NCI-H1105 (cell line): ENCODE measurements at regions not wholly inside any gene's neighbourhood (a gene's known extent, or its start where the extent isn't known, plus 50 kb on each side); places are given as distances from the start of the nearest gene placed in this dataset.

Source experiments
- DNase-seq: peaks from one replicate; lab custom pipeline; 2025; lab: John Stamatoyannopoulos, UW

DNA sequence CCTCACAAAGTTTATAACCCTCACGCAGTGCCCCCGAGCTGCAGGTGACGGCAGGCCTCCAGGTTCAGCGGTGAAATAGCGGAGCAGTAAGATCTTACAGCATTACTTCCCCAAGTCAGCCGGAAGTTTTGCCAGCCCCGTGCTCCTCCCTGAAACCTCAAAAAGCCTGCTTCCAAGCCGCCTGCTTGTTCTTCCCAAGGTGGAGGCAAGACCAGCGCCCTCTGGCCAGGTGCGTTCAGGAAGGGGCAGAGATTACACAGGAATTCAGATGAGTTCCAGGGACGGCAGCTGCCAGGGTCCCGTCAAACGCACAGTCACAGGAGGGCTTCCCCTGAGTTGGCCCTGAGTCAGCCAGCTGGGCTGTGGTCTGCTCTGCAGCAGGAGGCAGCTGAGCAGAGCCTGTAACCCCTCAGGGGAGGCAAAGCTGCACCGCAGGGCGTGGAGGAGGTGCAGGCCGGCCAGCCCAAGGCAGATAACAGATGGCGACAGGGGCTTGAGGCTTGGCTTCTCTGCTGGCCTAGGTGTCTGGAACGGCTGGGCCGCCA lies 124.1 kb upstream of the RPS6KA2 start:
- DNase-seq: no peak

DNA sequence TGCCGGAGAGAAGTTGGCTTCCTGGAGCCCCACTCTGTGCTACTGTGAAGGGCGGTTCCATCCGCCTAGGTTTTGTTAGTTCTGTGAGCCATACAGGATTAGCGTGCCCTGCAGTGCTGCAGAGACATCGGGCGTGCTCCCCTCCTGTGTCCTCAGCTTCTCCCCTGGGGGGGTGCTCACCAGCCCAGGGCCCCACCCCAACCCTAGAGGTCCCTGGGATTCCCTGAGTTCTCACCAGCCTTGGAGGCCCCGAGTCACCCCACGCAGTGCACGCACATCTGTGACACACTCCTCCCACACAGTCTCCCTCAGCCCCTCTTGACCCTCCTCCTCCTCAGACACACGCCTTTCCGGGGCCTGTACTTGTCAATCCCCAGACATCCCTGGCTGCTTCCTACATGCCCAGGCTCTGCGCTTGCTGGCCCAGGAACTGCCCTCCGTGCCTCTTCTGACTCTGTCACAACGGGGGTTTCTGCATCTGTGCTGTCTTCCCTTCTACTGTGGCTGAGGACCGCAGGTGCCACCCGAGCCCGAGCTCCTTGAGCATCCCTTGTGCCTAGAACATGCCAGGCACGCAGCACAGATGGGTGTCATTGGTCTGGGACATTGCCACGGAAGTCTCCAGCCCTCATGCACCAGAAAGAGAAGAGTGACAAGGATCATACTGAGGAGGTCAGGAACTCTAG lies 123.2 kb upstream of the RPS6KA2 start:
- no peak for DNase-seq

DNA sequence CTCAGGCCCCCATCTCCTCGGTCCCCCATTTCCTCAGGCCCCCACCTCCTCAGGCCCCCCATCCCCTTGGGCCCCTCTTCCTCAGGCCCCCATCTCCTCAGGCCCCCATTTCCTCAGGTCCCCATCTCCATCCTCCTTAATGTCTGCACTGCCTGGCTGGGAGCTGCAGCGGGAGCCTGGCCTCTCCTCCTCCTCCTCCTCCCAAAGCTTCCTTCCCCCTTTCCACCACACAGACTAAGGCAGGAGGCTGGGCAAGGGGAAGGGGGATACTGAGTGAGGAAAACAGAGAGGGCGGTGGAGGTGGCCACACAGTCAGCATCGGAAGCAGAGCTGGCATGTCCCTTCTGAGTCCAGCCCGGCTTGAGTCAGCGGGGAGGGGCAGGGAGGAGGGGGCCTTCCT lies 122.6 kb upstream of the RPS6KA2 start:
- DNase-seq: no peak

DNA sequence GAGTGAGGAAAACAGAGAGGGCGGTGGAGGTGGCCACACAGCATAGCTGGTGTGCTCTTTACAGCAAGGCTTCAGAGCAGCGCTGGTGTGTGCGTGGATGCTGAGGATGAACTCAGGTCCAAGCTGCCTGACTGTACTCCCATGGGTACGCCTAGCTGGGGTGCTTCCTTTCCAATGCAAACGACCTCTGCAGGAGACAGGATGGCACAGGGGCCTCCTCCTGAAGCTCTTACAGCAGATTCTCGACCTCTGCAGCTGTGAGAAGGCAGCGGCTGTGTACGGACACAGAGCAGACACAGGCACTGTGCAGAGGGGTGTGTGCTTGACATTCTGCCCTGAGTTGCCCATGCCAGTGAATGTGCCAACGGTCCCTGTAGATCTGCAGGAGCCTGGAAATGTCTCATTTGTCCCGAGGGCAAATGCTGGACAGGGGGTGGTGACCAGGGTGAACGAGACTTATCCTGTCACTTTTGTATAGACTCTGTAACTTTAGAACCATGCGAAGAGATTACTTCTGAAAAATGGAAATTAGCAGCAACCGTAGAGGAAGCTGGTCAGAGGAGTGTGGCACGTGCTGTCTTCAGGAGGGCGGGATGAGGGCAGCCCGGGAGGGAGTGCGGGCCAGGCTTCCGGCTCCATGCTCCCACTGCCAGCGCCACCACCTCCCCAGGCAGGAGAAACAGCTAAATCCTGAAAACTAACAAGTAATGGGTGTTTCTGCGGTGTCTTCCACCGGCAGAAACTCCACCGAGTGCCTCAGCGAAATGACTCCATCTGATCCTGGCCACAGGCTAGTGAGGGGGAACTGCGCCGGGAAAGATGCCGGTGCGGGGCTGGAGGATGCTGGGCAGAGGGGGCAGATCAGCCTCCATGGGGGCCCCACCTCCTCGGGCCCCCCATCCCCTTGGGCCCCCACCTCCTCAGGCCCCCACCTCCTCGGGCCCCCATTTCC lies 120.9 kb upstream of the RPS6KA2 start:
- no peak for DNase-seq

DNA sequence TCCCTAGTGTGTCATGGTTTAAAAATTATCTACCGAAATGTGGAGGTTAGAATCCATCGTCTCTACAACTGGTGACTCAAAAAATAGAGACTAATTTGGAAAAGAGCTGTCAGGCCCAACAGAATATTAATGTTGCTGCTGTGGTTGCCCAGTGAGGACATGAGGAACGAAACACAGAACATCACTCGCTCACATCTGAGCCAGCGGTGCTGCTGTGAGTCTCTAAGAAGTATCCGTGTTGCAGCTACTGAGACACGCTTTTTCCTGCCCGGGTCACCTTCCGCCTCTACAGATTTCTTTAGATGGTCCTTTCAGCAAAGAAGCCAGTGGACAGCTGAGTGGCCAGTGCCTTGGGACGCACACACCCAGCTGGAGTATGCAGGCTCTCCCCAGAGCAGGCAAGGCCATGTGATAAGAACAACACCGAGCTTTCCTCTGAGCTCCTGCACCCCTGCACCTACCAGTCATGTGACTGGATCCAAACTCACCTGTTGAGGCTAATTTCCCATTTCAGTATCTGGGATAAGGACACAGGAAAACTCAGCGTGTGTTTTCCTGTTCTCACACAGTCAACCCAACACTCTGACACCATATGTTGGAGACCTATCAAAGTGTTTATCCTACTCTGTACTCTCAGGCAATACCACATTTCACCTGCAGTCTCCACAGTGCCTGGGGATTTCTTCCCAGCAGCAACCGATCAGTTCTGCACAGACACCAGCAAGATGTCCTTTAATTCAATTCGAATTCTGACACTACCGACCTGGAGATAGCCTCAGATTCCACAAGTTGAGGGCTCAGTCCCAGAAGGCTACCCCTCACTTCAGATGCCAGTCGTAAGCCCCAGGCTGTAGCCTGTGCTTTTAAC lies 119.0 kb upstream of the RPS6KA2 start:
- DNase-seq: no peak

DNA sequence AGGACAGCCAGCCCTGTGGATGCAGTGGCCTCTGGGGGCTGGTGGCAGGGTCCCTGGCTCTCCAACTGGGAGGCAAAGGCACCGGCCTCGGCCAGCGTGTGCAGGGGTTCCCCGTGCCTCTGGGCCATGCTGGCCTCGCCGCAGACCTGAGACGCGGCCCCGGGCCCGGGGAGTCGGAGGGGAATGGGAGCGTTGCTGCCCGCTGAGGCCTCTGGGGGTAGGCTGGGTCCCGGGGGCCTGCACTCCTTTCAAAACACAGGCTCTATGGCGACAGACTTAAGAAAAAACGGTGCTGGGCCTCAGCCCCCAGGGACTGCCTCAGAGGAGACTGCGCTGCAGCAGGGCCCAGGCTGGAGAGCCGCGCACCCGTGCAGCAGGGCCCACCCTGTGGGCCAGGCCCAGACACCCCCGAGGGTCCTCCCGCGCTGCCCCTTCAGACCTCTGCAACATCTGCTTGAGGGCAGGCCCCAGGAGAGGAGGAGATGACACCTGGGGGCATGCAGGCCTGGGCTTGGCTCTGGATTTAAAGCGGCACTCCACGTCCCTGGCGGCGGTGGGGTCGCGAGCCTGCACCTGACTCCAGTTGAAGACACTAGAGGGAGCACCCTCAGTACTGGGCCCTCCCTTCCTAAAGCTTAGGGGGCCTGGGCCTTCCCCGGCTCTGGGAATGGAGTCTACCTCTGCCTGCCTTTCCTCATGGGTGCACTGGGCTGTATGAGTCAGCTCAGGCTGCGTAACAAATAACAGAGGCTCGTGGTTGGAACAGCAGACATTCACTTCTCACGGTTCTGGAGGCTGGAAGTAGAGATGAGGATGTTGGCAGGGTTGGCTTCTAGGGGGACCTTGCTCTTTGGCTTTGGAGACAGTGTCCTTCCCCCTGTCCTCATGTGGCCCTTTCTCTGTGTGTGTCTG lies 117.4 kb upstream of the RPS6KA2 start:
- no peak for DNase-seq

DNA sequence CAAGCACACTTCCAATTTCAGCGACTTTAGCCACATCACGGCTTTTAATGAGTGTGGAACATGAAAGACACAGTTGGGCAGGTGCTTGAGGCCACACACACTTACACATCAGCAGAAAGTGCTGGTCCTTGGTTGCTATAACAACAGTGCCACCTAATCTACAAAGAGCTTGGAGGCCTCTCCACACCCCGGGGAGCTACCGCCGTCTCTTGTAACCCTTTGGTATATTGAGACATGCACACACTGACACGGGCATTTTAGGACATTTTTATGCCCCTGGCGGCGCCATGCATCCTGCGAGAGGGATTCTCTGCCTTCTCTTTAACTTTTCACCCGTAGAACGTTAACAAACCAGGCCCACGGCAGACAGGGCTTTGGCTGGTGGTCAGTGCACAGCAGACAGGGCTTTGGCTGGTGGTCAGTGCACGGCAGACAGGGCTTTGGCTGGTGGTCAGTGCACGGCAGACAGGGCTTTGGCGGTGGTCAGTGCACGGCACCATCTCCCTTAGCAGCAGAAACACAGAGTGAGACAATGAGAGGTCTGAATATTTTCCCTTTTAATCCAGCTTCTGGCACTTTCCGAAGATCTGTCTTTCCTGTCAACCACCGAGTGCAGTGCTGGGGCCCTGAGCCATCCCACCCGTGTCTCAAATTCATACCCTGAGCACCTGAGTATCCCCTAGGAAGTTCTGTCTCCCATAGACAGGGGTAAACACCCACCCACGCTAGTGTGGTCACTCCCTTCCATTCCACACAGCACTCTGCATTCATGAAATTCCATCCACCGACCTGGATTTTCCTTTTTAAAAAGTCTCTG lies 116.6 kb upstream of the RPS6KA2 start:
- no peak for DNase-seq

DNA sequence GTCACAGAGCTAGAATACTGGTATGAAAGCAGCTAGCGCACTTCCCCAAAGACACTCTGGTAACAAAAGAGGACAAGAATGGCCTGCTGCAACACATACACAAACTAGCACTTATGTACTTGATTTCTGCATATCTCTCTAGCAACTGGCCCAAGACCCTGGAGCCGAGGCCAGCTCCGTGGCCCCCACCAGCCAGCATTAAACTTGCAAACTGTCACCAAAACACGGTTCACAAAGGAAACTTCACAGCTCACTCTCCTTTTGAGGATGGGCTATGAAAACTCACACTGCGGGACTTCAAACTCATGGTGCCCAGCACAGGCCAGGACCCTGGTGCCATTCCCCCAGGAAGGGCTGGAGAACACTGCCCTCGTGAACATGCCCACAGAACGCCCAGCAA lies 115.9 kb upstream of the RPS6KA2 start:
- no peak for DNase-seq

DNA sequence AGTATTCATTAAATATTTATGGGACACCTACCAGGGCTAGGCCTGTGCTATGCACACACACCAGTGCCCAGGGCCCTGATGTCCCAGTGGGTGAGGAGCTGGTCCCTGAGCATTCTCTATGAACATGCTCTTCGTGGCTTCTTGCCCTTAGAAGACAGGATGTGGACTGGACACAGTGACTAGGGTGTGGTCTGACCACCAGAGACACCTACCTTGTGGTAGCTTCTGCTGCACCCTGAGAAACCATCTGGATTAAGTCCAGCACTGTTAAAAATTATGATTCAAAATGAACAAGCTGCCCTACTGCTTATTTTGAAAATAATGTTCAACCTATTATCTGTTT lies 112.9 kb upstream of the RPS6KA2 start:
- no peak for DNase-seq

DNA sequence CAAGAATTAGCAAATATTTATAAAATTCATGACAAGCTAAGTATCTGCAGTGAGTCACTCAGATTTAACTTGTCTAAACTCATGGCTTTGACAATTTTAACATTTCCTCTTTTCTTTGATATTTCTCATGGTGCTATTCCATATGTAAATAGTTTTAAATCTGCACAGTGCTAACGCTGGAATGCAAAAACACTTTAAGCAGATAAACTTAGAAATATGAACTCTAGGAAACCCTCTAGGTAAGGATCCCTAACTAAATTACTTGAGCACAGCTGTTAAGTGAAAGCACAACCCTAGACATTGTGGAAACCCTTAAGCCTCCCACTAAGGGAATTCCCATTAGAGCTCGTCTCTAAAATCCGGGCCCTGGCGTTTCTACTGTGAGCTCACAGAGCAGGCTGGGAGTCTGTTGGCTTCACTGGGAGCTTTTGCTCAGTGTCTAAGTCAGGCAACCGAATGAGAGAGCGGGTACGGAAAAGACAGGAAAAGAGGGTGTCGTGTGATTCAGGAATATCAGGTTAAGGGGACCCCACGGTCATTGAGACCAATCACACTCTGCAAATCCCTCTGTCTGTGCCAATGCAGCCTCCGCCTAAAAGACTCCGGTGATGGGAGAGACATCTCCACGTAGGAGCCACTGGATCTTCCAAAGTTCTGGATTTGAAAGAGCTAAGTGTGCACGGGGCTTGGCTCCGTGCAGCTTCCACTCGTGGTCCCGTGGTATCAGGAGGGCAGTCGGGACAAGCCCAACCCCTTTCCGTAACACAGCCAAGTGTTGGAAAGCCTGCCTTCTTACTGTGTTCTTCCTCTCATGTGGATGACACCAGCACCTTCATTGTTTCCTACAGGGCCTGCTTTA lies 112.3 kb upstream of the RPS6KA2 start:
- no peak for DNase-seq

DNA sequence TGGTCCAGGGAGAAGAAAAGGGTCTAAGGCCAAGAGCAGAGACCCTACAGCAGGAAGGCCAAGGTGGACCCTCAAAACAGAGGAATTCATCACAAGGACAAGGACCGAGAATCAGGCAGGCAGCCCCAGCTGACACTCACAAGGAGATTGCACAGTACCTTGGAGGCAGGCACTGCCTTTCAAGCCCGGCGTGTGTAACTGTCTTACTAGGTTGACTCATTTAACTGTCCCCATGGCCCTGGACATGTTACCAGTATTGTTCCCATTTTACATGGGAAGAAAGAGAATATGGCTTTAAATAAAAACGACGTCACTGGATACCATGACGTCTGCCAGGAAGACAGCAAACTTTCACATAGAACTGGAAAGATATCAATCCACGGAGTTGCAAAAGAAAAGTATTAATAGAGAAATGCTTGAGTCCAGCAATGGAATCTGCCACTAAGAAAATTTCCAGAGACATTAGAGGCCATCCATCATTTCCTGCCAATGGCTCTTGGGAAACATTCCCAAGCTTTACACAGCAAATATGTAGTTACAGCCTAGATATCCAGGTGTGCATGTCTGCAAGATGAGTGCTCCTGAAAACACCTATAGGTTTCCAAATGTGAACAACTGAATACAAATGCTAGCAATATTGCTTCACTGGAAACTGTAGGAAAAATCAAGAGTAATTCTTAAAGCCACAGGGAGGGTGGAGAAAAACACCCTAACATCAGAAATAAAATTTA lies 111.5 kb upstream of the RPS6KA2 start:
- no peak for DNase-seq

DNA sequence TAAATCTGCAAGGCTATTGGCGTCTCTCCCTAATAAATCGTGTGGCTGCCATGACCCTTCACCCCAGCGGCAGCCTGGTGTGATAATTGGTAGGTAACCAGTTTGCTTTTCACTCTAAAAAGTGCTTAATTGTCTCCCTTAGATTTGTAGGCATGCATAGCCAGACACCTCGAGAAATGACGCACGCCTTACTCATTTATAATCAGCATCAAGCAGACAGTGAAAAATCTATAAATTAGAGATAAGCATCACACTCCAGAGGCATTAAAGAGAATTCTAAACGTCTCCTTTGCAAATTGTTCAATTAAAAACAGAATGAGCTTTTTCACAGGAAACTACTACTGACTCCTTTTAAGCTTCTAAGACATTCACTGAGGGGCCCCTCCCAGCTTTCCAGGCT lies 110.2 kb upstream of the RPS6KA2 start:
- DNase-seq: no peak

DNA sequence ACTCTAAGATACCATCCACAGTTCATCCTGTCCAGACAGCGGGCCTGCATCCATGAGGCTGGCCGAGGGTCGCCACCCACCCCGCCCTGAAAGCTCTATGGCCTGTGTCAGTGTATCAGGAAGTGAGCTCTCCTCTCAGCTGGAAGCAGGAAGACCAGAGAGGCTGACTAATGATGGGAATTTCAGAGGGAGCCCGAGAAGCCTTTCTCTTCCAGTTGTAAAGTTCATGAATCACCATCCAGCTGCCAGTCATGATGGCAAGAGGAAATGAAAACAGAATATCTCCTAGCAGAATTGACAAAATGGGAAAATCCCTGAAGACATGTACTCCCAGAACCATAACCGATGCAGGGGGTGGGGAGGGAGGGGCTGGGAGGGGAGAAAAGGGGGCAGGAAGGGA lies 109.6 kb upstream of the RPS6KA2 start:
- no peak for DNase-seq

DNA sequence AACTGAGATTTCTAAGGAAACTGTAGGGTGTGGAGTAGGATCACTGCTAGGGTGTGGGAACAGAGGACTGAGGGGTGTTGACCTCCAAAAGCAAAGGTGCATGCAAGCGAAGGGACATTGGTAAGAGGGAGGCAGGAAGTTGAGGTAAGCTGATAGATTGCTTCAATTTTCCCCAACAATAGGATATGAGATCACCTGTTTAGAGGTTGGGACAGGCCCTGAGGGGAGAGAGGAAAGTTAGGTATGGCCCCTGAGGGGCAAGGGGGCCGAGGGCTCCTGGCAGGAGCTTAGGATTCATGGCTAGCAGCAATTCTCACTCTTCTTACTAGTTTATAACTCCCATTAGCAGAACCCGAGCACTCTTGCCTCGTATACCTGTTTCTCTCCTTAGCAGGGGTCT lies 106.8 kb upstream of the RPS6KA2 start:
- no peak for DNase-seq

DNA sequence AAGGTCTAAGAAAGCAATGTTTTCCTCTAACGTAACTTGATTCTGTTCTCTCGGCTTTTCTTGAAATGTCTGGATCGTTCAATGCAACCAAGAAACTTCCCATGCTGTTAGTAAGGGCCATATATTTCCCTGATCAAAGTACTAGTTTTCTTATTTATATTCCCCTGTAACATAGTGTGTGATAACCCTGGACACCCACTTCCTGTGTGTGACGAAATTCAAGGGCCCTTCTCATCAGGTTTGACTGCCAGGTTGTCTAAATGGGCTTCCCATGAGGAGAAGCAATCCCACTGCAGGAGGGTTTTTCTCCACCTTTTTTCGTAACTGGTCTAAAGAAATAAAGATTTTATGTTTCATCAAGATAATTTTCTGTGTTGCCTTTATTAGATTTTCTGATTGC lies 102.6 kb upstream of the RPS6KA2 start:
- no peak for DNase-seq

DNA sequence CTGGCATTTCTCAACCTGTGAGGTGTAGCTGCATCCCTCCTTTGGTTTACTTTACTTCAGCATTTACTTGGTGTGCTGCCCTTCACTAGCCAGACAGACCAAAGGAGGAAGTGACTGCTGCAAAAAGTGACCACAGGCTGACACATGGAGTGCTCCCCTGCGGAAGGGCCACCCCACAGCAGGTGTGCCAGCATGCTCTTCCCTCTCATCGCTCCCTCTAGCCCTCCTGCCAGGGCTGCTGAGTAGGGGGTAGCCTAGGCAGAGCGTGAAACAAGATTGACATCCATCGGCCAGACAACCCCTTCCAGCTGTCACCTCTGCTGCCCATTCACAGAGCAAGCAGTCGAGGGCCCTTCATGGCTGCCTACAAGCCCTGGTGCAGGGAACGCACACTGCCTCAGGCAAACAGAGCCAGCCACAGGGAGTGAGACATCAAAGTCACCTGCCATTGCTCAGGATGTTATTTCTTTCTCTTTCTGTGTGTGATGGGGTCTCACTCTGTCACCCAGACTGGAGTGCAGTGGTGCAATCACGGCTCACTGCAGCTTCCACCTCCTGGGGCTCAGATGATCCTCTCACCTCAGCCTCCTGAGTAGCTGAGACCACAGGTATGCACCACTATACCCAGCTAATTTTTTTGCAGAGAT lies 102.0 kb upstream of the RPS6KA2 start:
- DNase-seq: no peak

DNA sequence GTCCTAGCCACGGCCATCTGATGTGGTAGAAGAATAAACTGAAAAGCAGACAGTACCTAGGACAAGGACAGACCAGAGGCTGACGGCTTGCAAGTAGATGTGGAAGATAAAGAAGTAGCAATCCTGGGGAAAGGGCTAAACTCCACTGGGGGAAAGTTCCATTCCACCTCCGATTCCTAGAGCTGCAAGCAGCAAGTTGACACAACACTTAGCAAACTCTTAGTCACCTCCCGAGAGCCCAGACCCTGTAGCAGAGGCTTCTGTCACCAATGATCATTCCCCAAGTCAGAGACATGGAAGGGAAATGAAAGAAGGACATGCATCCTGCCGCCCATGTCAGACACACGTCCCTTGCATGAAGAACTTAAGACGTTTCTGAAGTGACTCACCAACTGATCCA lies 99.2 kb upstream of the RPS6KA2 start:
- no peak for DNase-seq

DNA sequence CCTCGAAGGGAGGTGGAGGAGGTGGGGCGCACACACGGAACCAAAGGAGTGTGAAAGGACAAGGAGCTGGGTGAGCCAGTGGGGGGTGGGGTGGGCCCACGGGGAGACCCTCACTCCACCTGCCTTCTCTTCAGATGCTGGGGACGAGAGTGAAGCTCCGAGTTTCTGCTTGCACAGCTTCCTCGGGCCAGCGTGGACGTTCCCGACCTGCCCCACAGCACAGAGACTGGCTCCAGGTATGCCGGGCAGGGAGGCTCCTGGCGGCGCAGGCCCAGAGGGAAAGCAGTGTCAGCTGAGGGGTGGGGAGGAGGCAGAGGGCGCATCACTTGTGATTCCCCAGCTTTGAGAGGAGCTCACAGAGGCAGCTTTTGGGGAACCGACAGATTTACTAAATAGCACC lies 98.5 kb upstream of the RPS6KA2 start:
- no peak for DNase-seq
